ENCODE measurements at regions not wholly inside any gene's neighbourhood (a gene's known extent, or its start where the extent isn't known, plus 50 kb on each side); places are given as distances from the start of the nearest gene placed in this dataset.

DNA sequence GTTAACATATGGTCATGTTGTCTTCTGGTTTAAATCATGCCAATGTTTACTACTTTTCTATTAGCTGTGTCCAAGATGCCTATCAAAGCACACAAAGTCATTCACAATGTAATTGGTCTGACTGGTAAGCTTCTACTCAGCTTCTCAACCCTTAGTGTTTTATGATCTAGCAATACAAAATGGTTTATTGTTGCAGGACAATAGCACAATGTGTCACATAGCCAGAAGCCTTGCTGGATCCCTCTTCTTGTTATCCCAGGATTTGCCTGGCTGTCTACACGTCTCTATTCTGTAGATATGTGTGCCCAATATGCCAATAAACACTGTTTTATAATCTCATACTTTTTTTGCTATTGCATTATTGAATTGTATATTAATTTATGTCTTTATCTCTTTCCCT lies 1111.0 kb upstream of the AGA start:
- DNase-seq (ENCODE audit: low read depth in 1 of 2, low spot score in 1 of 2): peak in 1 of 2 experiments; percentile 13
- no peak for TF ChIP-seq JUND (IDR thresholded peaks at IDR 0.05; ENCODE audit: low read depth)
- in situ Hi-C loops (cut with HindIII; ENCODE audit: low pct_unique_long_range_greater_than_20kb, low sequenced_read_pairs): no loop called here

GRCh38 chr4:178554352-178554751 lies 1112.1 kb upstream of the AGA start:
- in situ Hi-C loops (cut with HindIII; ENCODE audit: low pct_unique_long_range_greater_than_20kb, low sequenced_read_pairs): no loop called here
- TF ChIP-seq JUND (IDR thresholded peaks at IDR 0.05; ENCODE audit: low read depth): no peak
- DNase-seq (ENCODE audit: low read depth in 1 of 2, low spot score in 1 of 2): peak in 1 of 2 experiments; percentile 25

- in situ Hi-C loops (cut with HindIII; ENCODE audit: low pct_unique_long_range_greater_than_20kb, low sequenced_read_pairs): no loop called here
- peak in 1 of 2 experiments; percentile 8 for DNase-seq (ENCODE audit: low read depth in 1 of 2, low spot score in 1 of 2)
- TF ChIP-seq JUND (IDR thresholded peaks at IDR 0.05; ENCODE audit: low read depth): no peak
Measured at GRCh38 chr4:178556796-178557195, 1114.6 kb upstream of the AGA start.

- peak; percentile 5 to 48 for DNase-seq (ENCODE audit: low read depth in 1 of 2, low spot score in 1 of 2)
- in situ Hi-C loops (cut with HindIII; ENCODE audit: low pct_unique_long_range_greater_than_20kb, low sequenced_read_pairs): no loop called here
- no peak for TF ChIP-seq JUND (IDR thresholded peaks at IDR 0.05; ENCODE audit: low read depth)
Measured at GRCh38 chr4:178577933-178578332, 1135.7 kb upstream of the AGA start.

GRCh38 chr4:178595500-178596138 lies 1153.4 kb upstream of the AGA start:
- DNase-seq (ENCODE audit: low read depth in 1 of 2, low spot score in 1 of 2): no peak
- in situ Hi-C loops (cut with HindIII; ENCODE audit: low pct_unique_long_range_greater_than_20kb, low sequenced_read_pairs): no loop called here
- TF ChIP-seq JUND (IDR thresholded peaks at IDR 0.05; ENCODE audit: low read depth): no peak

DNA sequence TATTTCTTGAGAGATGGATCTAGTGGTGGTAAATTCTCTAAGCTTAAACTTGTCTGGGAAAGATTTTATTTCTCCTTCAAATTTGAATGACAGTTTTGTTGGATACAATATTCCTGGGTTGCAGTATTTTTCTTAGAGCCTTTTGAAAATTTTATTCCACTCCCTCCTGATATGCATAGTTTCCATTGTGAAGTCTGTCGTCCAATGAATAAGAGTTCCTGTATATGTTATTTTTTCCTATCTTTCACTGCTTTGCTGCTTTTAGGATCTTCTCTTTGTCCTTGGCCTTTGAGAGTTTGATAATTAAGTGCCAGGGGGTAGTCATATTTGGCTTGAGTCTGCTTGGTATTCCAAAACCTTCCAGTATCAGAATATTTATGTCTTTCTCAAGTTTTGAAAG lies 1156.4 kb upstream of the AGA start:
- TF ChIP-seq JUND (IDR thresholded peaks at IDR 0.05; ENCODE audit: low read depth): no peak
- no peak for DNase-seq (ENCODE audit: low read depth in 1 of 2, low spot score in 1 of 2)
- in situ Hi-C loops (cut with HindIII; ENCODE audit: low pct_unique_long_range_greater_than_20kb, low sequenced_read_pairs): no loop called here

DNA sequence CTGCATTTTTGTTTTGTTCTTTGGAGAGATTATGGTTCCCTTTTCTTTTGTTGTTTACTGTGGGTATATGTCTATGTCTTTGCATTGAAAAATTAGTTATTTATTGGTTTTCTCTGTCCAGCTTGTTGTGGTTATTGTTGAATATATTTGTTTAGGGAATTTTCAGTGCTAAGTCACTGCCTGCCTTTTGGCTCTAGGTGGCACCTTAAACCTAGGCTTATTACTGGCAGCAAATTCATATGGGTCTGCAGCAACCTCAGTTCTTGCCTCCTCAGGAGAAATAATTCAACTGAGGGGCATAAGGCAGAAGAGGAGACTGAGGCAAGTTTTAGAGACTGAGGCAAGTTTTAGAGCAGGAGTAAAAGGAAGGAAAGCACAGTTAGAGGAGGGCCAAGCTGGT lies 1157.3 kb upstream of the AGA start:
- peak in 1 of 2 experiments; percentile 54 for DNase-seq (ENCODE audit: low read depth in 1 of 2, low spot score in 1 of 2)
- no peak for TF ChIP-seq JUND (IDR thresholded peaks at IDR 0.05; ENCODE audit: low read depth)
- in situ Hi-C loops (cut with HindIII; ENCODE audit: low pct_unique_long_range_greater_than_20kb, low sequenced_read_pairs): no loop called here

GRCh38 chr4:178602833-178603232 lies 1160.6 kb upstream of the AGA start:
- no peak for DNase-seq (ENCODE audit: low read depth in 1 of 2, low spot score in 1 of 2)
- in situ Hi-C loops (cut with HindIII; ENCODE audit: low pct_unique_long_range_greater_than_20kb, low sequenced_read_pairs): no loop called here
- no peak for TF ChIP-seq JUND (IDR thresholded peaks at IDR 0.05; ENCODE audit: low read depth)

- no peak for DNase-seq (ENCODE audit: low read depth in 1 of 2, low spot score in 1 of 2)
- in situ Hi-C loops (cut with HindIII; ENCODE audit: low pct_unique_long_range_greater_than_20kb, low sequenced_read_pairs): no loop called here
- no peak for TF ChIP-seq JUND (IDR thresholded peaks at IDR 0.05; ENCODE audit: low read depth)
Measured at GRCh38 chr4:178611062-178611461, 1168.8 kb upstream of the AGA start.

GRCh38 chr4:178612733-178613132 lies 1170.5 kb upstream of the AGA start:
- no peak for TF ChIP-seq JUND (IDR thresholded peaks at IDR 0.05; ENCODE audit: low read depth)
- no peak for DNase-seq (ENCODE audit: low read depth in 1 of 2, low spot score in 1 of 2)
- in situ Hi-C loops (cut with HindIII; ENCODE audit: low pct_unique_long_range_greater_than_20kb, low sequenced_read_pairs): no loop called here

- in situ Hi-C loops (cut with HindIII; ENCODE audit: low pct_unique_long_range_greater_than_20kb, low sequenced_read_pairs): no loop called here
- TF ChIP-seq JUND (IDR thresholded peaks at IDR 0.05; ENCODE audit: low read depth): no peak
- no peak for DNase-seq (ENCODE audit: low read depth in 1 of 2, low spot score in 1 of 2)
Measured at GRCh38 chr4:178632415-178632814, 1190.2 kb upstream of the AGA start.

- DNase-seq (ENCODE audit: low read depth in 1 of 2, low spot score in 1 of 2): peak in 1 of 2 experiments; percentile 8
- in situ Hi-C loops (cut with HindIII; ENCODE audit: low pct_unique_long_range_greater_than_20kb, low sequenced_read_pairs): no loop called here
- no peak for TF ChIP-seq JUND (IDR thresholded peaks at IDR 0.05; ENCODE audit: low read depth)
Measured at GRCh38 chr4:178633263-178633662, 1191.0 kb upstream of the AGA start.

GRCh38 chr4:178664621-178665020 lies 1222.4 kb upstream of the AGA start:
- in situ Hi-C loops (cut with HindIII; ENCODE audit: low pct_unique_long_range_greater_than_20kb, low sequenced_read_pairs): no loop called here
- DNase-seq (ENCODE audit: low read depth in 1 of 2, low spot score in 1 of 2): no peak
- no peak for TF ChIP-seq JUND (IDR thresholded peaks at IDR 0.05; ENCODE audit: low read depth)

GRCh38 chr4:178665916-178666315 lies 1223.7 kb upstream of the AGA start:
- in situ Hi-C loops (cut with HindIII; ENCODE audit: low pct_unique_long_range_greater_than_20kb, low sequenced_read_pairs): no loop called here
- TF ChIP-seq JUND (IDR thresholded peaks at IDR 0.05; ENCODE audit: low read depth): no peak
- no peak for DNase-seq (ENCODE audit: low read depth in 1 of 2, low spot score in 1 of 2)
